GM18519 (cell line): ENCODE measurements at regions not wholly inside any gene's neighbourhood (a gene's known extent, or its start where the extent isn't known, plus 50 kb on each side); places are given as distances from the start of the nearest gene placed in this dataset.
"Not testable (repeated sequence)": the region's sequence is repeated elsewhere in the genome, so short reads cannot be mapped to it uniquely, and the experiment has no call there.

ENCODE experiments used
- ATAC-seq: cut with Tn5 transposase; IDR thresholded peaks from one replicate; pipeline ENCODE4 v1.9.1; 2021; ENCODE audit warnings: mild to moderate bottlenecking, moderate library complexity; ENCODE audit not compliant: unreplicated experiment, low FRiP score

GRCh38 chr22:22193923-22194322, 50.7 kb upstream of the VPREB1 start:
- ATAC-seq = no peak

GRCh38 chr22:22193462-22193861, 51.1 kb upstream of the VPREB1 start:
- ATAC-seq = not testable (repeated sequence)

GRCh38 chr22:22193006-22193405, 51.6 kb upstream of the VPREB1 start:
- ATAC-seq = not testable (repeated sequence)

- not testable (repeated sequence) for ATAC-seq
These were observed 54.8 kb upstream of the VPREB1 start for GRCh38 chr22:22189796-22190195.

- ATAC-seq = not testable (repeated sequence)
These were observed 56.7 kb upstream of the VPREB1 start for GRCh38 chr22:22187863-22188262.

GRCh38 chr22:22187299-22187698, 57.3 kb upstream of the VPREB1 start:
- no peak for ATAC-seq

GRCh38 chr22:22185844-22186499, 58.6 kb upstream of the VPREB1 start:
- no peak for ATAC-seq

- no peak for ATAC-seq
These were observed 59.4 kb upstream of the VPREB1 start for GRCh38 chr22:22185217-22185616.

- ATAC-seq = no peak
These were observed 60.2 kb upstream of the VPREB1 start for GRCh38 chr22:22184277-22184807.

GRCh38 chr22:22182990-22183264, 61.7 kb upstream of the VPREB1 start:
- ATAC-seq = no peak

- ATAC-seq = no peak
These were observed 62.2 kb upstream of the VPREB1 start for GRCh38 chr22:22182218-22182989.

GRCh38 chr22:22181341-22181850, 63.2 kb upstream of the VPREB1 start:
- ATAC-seq = no peak

GRCh38 chr22:22180738-22181285, 63.8 kb upstream of the VPREB1 start:
- no peak for ATAC-seq

- ATAC-seq = no peak
These were observed 64.7 kb upstream of the VPREB1 start for GRCh38 chr22:22179858-22180257.

GRCh38 chr22:22178992-22179391, 65.6 kb upstream of the VPREB1 start:
- no peak for ATAC-seq

- ATAC-seq = no peak
These were observed 66.1 kb upstream of the VPREB1 start for GRCh38 chr22:22178355-22178965.

GRCh38 chr22:22176929-22177616, 67.5 kb upstream of the VPREB1 start:
- no peak for ATAC-seq

- ATAC-seq = not testable (repeated sequence)
These were observed 71.5 kb upstream of the VPREB1 start for GRCh38 chr22:22172896-22173628.

- no peak for ATAC-seq
These were observed 73.0 kb upstream of the VPREB1 start for GRCh38 chr22:22171357-22172218.
